PC-9 (cell line): ENCODE measurements at regions not wholly inside any gene's neighbourhood (a gene's known extent, or its start where the extent isn't known, plus 50 kb on each side); places are given as distances from the start of the nearest gene placed in this dataset.

ENCODE experiments used
- BruUV-seq: library from RNA; stranded (reverse); fragments of 400-500 nt; replicated peaks from 2 replicates; lab custom pipeline; 2021; lab: Mats Ljungman, UMichigan
- CTCF ChIA-PET: fragments of 300-600 bp; sonication (Branson Sonifier 250); formaldehyde crosslinking; loops from one replicate; lab custom pipeline; 2022; ENCODE audit warnings: antibody characterized with exemption; lab: Charles Lee
- POLR2A ChIA-PET: fragments of 300-600 bp; sonication (Branson Sonifier 250); formaldehyde crosslinking; loops from one replicate; lab custom pipeline; 2022; ENCODE audit warnings: antibody characterized with exemption; ENCODE audit not compliant: unreplicated experiment; lab: Charles Lee
- DNase-seq, 2 experiments: peaks; one replicate each; pipeline versions ENCODE4 v3.0.0 to v3.0.0-alpha.2; 2015 to 2022; ENCODE audit warnings: mixed read lengths in 1 of 2
- H2AFZ ChIP-seq: fragments of 200-600 bp; sonication (generic); 2 replicates; pipeline ENCODE4 v1.8.1; 2017; ENCODE audit warnings: antibody characterized with exemption
- H3F3A ChIP-seq: fragments of 200-600 bp; sonication (generic); 2 replicates; pipeline ENCODE4 v1.8.1; 2017; ENCODE audit warnings: antibody characterized with exemption, mild to moderate bottlenecking, low read depth; ENCODE audit not compliant: insufficient read depth
- H3K27ac ChIP-seq: fragments of 200-600 bp; sonication (generic); 2 replicates; pipeline ENCODE4 v1.6.1; 2016; ENCODE audit warnings: mixed run types
- H3K27me3 ChIP-seq: fragments of 200-600 bp; sonication (generic); 2 replicates; pipeline ENCODE4 v1.6.1; 2016; ENCODE audit warnings: low read depth, mixed run types; ENCODE audit not compliant: insufficient read depth
- H3K36me3 ChIP-seq: fragments of 200-600 bp; sonication (generic); 2 replicates; pipeline ENCODE4 v1.6.1; 2016; ENCODE audit warnings: low read depth, mixed run types
- H3K4me1 ChIP-seq: fragments of 200-600 bp; sonication (generic); replicated peaks from 2 replicates; pipeline ENCODE4 v1.6.1; 2016; ENCODE audit warnings: mixed run types; ENCODE audit not compliant: insufficient read depth
- H3K4me2 ChIP-seq: fragments of 200-600 bp; sonication (generic); 2 replicates; pipeline ENCODE4 v1.6.1; 2017; ENCODE audit warnings: mixed run types
- H3K4me3 ChIP-seq: fragments of 200-600 bp; sonication (generic); 2 replicates; pipeline ENCODE4 v1.6.1; 2016; ENCODE audit warnings: mixed run types
- H3K79me2 ChIP-seq: fragments of 200-600 bp; sonication (generic); 2 replicates; pipeline ENCODE4 v1.6.1; 2017; ENCODE audit warnings: low read depth, mixed run types
- H3K9me2 ChIP-seq: fragments of 200-600 bp; sonication (generic); 2 replicates; pipeline ENCODE4 v1.8.1; 2017; ENCODE audit warnings: mild to moderate bottlenecking; ENCODE audit not compliant: insufficient read depth
- H3K9me3 ChIP-seq: fragments of 200-600 bp; sonication (generic); 2 replicates; pipeline ENCODE4 v1.8.1; 2016; ENCODE audit warnings: low read depth; ENCODE audit not compliant: insufficient read depth
- H4K20me1 ChIP-seq: fragments of 200-600 bp; sonication (generic); 2 replicates; pipeline ENCODE4 v1.8.1; 2017; ENCODE audit not compliant: insufficient read depth
- EZH2 ChIP-seq: fragments of 200-600 bp; sonication (generic); IDR thresholded peaks from 2 replicates; pipeline ENCODE4 v1.8.0; 2017; ENCODE audit warnings: antibody characterized with exemption, low read depth
- intact Hi-C: fragments of 100-400 bp; cut with micrococcal nuclease; formaldehyde crosslinking; loops from one replicate; pipeline ENCODE4 v1.10.0; 2022; ENCODE audit not compliant: unreplicated experiment
- TF ChIP-seq, protein P1 (sequence below): fragments of 200-600 bp; sonication (generic); conservative IDR thresholded peaks from 2 replicates; pipeline ENCODE4 v1.6.1; 2017; ENCODE audit warnings: mixed run types, antibody characterized with exemption, mild to moderate bottlenecking, moderate library complexity

DNA sequence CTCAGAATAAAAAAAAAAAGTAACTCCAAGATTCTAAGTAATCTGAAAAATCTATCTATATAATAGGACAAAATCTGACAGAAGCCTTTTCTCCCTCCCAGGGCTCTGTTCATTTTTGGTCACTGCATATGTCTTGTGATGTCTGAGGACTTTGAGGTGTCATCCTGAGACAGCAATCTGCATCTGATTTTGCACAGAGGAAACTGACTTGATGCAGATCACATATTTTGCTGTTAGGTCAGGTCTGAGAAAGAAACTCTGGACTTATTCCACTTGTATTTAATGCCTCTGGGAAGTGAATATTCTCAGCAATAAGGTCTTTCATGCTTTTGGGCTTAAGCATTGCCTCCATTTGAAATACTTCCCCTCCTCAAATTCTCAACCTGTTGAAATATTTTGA, 295.2 kb upstream of the THBS1 start:
- no peak overlapping the region for H3K27ac ChIP-seq
- H3K9me3 ChIP-seq, result no peaks in the 10 kb centered on the region
- H4K20me1 ChIP-seq, result no peaks in the 10 kb centered on the region
- H3K4me3 ChIP-seq, result no peak overlapping the region
- H3K79me2 ChIP-seq, result no peaks in the 10 kb centered on the region
- TF ChIP-seq, protein P1, sequence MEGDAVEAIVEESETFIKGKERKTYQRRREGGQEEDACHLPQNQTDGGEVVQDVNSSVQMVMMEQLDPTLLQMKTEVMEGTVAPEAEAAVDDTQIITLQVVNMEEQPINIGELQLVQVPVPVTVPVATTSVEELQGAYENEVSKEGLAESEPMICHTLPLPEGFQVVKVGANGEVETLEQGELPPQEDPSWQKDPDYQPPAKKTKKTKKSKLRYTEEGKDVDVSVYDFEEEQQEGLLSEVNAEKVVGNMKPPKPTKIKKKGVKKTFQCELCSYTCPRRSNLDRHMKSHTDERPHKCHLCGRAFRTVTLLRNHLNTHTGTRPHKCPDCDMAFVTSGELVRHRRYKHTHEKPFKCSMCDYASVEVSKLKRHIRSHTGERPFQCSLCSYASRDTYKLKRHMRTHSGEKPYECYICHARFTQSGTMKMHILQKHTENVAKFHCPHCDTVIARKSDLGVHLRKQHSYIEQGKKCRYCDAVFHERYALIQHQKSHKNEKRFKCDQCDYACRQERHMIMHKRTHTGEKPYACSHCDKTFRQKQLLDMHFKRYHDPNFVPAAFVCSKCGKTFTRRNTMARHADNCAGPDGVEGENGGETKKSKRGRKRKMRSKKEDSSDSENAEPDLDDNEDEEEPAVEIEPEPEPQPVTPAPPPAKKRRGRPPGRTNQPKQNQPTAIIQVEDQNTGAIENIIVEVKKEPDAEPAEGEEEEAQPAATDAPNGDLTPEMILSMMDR, result no peak
- no peak for TF ChIP-seq EZH2
- H3F3A ChIP-seq, result no peaks in the 10 kb centered on the region
- H3K4me1 ChIP-seq, result no peaks in the 10 kb centered on the region
- DNase-seq, result no peak
- CTCF ChIA-PET, result interaction anchor here (0.6 kb wide), 1 partner anchor 12 kb away, joined by 3 read pairs; no protein-coding TSS in a partner anchor
- BruUV-seq, result no TSS peak
- H2AFZ ChIP-seq, result no peak overlapping the region
- intact Hi-C loops, result no loop called here
- H3K27me3 ChIP-seq, result no peaks in the 10 kb centered on the region
- no peaks in the 10 kb centered on the region for H3K36me3 ChIP-seq
- no peaks in the 10 kb centered on the region for H3K9me2 ChIP-seq
- POLR2A ChIA-PET, result no interaction called here
- no peak overlapping the region for H3K4me2 ChIP-seq

DNA sequence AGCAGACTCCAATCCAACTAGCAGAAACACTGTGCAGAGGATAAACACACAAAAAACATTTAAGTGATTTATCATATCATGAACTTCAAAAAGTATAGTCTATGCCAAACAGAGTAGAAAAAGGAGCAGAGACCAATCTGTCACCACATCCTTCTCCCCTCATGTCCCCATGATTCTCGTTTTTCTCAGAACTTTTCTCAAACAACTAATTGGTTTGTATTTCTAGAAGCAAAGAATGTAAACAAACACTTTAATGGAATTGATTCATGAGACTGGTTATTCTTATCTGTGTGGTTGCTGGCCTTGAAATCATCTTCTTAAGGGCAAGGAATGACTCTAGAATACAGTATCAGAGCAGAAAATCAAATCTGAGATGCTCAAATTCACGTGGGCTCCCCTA, 294.2 kb upstream of the THBS1 start:
- ChIA-PET POLR2A (interaction anchor here (0.7 kb wide), 1 partner anchor 294 kb away, joined by 9 read pairs; the partner anchor contains the start of gene THBS1), CTCF (no interaction called here)
- Histone ChIP-seq H3K4me1 (no peaks in the 10 kb centered on the region), H3K4me2 (no peak overlapping the region), H2AFZ (no peak overlapping the region), H3K27ac (no peak overlapping the region), H3K36me3 (no peaks in the 10 kb centered on the region), H4K20me1 (no peaks in the 10 kb centered on the region), H3K9me2 (no peaks in the 10 kb centered on the region), H3F3A (no peaks in the 10 kb centered on the region), H3K27me3 (no peaks in the 10 kb centered on the region), H3K4me3 (no peak overlapping the region), H3K9me3 (no peaks in the 10 kb centered on the region), H3K79me2 (no peaks in the 10 kb centered on the region)
- TF ChIP-seq, protein P1, result no peak
- no peak for TF ChIP-seq EZH2
- intact Hi-C loops, result no loop called here
- no TSS peak for BruUV-seq
- DNase-seq, result no peak

DNA sequence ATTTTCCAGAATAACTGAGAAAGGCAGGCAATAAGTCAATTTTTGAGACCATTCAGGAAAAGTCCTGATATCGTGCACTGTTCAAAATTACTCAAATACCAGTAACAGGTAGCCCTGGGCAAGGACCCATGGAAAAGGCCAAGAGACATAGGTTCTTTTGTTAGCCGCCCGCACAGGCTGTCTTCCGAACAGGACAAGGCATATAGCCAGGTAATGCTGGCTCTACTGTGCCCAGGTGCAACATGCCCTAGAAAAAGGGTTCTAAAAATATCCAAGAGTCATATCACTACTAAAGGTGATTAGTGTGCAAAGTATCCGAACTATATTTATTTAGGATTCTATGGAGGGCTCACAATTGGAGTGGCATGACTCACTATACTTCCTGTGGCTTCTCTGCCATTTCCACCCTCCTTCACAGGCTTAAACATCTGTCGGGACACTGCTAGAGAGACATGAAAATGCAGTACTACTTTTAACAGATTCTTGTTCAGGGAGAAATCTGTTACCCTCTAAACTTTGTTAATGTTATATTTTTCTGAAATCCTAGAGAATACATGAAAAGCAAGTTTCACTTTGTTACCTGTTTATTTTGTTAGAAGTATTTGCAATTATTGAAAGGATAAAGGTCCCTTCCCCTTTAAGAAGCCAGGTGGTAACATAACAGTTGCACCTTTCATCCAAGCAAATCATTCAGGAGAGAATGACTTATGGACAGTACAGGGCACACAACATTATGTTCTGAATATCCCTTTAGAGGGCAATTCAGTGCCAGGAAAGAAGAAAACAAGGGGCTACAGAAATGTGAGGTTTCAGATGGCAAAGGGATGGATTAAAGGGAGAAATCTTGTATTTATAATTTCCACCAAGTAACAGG, 293.3 kb upstream of the THBS1 start:
- ChIA-PET POLR2A (interaction anchor here (0.7 kb wide), 1 partner anchor 293 kb away, joined by 9 read pairs; the partner anchor contains the start of gene THBS1), CTCF (no interaction called here)
- Histone ChIP-seq H3K27me3 (no peaks in the 10 kb centered on the region), H3K27ac (no peak overlapping the region), H4K20me1 (no peaks in the 10 kb centered on the region), H3K79me2 (no peaks in the 10 kb centered on the region), H3K9me2 (no peaks in the 10 kb centered on the region), H3K4me3 (no peak overlapping the region), H3K36me3 (no peaks in the 10 kb centered on the region), H3K9me3 (no peaks in the 10 kb centered on the region), H3K4me2 (no peak overlapping the region), H3K4me1 (no peaks in the 10 kb centered on the region), H3F3A (no peaks in the 10 kb centered on the region), H2AFZ (no peak overlapping the region)
- no peak for TF ChIP-seq EZH2
- TF ChIP-seq, protein P1, result no peak
- no TSS peak for BruUV-seq
- intact Hi-C loops, result no loop called here
- no peak for DNase-seq
